Neural progenitor cell (in vitro differentiated cells): ENCODE measurements at regions not wholly inside any gene's neighbourhood (a gene's known extent, or its start where the extent isn't known, plus 50 kb on each side); places are given as distances from the start of the nearest gene placed in this dataset.

Experiments
- DNase-seq: peaks from one replicate; pipeline ENCODE4 v3.0.0-alpha.2; 2016; ENCODE audit warnings: low spot score
- H2AFZ ChIP-seq: fragments of 200-600 bp; sonication (generic); replicated peaks from 2 replicates; pipeline ENCODE4 v1.6.1; 2016; ENCODE audit warnings: antibody characterized with exemption
- H3F3A ChIP-seq: fragments of 200-600 bp; sonication (generic); 2 replicates; pipeline ENCODE4 v1.6.1; 2016; ENCODE audit warnings: antibody characterized with exemption, low read depth
- H3K27ac ChIP-seq: fragments of 200-600 bp; sonication (generic); 2 replicates; pipeline ENCODE4 v1.5.1; 2016; ENCODE audit warnings: mild to moderate bottlenecking
- H3K27me3 ChIP-seq: fragments of 200-600 bp; sonication (generic); 2 replicates; pipeline ENCODE4 v1.6.1; 2016; ENCODE audit warnings: mild to moderate bottlenecking, moderate library complexity
- H3K36me3 ChIP-seq: fragments of 200-600 bp; sonication (generic); 2 replicates; pipeline ENCODE4 v1.5.1; 2016
- H3K4me1 ChIP-seq: fragments of 200-600 bp; sonication (generic); 2 replicates; pipeline ENCODE4 v1.6.1; 2016; ENCODE audit warnings: mixed run types
- H3K4me2 ChIP-seq: fragments of 200-600 bp; sonication (generic); 2 replicates; pipeline ENCODE4 v1.6.1; 2016
- H3K4me3 ChIP-seq: fragments of 200-600 bp; sonication (generic); 2 replicates; pipeline ENCODE4 v1.5.1; 2016
- H3K79me2 ChIP-seq: fragments of 200-600 bp; sonication (generic); 2 replicates; pipeline ENCODE4 v1.6.1; 2016; ENCODE audit warnings: low read depth
- H3K9ac ChIP-seq: fragments of 200-600 bp; sonication (generic); 2 replicates; pipeline ENCODE4 v1.6.1; 2016
- H3K9me3 ChIP-seq: fragments of 200-600 bp; sonication (generic); 2 replicates; pipeline ENCODE4 v1.5.1; 2016; ENCODE audit warnings: low read depth
- H4K20me1 ChIP-seq: fragments of 200-600 bp; sonication (generic); 2 replicates; pipeline ENCODE4 v1.6.1; 2016; ENCODE audit warnings: low read depth
- H3K27ac Mint-ChIP-seq: 3 replicates; pipeline ENCODE4 v1.8.0; 2021; ENCODE audit warnings: mixed read lengths
- H3K27me3 Mint-ChIP-seq: 2 replicates; pipeline ENCODE4 v1.8.0; 2022; ENCODE audit warnings: low read depth, mild to moderate bottlenecking, inconsistent platforms, moderate library complexity, mixed read lengths; ENCODE audit not compliant: insufficient read depth
- H3K36me3 Mint-ChIP-seq: 3 replicates; pipeline ENCODE4 v1.8.0; 2021; ENCODE audit warnings: mixed read lengths
- H3K4me1 Mint-ChIP-seq: 3 replicates; pipeline ENCODE4 v1.8.0; 2021; ENCODE audit warnings: mixed read lengths
- H3K4me3 Mint-ChIP-seq: 3 replicates; pipeline ENCODE4 v1.8.0; 2021; ENCODE audit warnings: mild to moderate bottlenecking, moderate library complexity, mixed read lengths
- H3K9me3 Mint-ChIP-seq: 3 replicates; pipeline ENCODE4 v1.8.0; 2020; ENCODE audit warnings: mixed read lengths
- EZH2 ChIP-seq: fragments of 200-600 bp; sonication (generic); IDR thresholded peaks from 2 replicates; pipeline ENCODE4 v1.6.1; 2017; ENCODE audit warnings: antibody characterized with exemption, mild to moderate bottlenecking, moderate library complexity
- EZH2phosphoT487 ChIP-seq: fragments of 200-600 bp; sonication (generic); IDR thresholded peaks from 2 replicates; pipeline ENCODE4 v1.6.1; 2017; ENCODE audit warnings: antibody characterized with exemption
- TF ChIP-seq, protein P1 (sequence below): fragments of 200-600 bp; sonication (generic); IDR thresholded peaks from 2 replicates; pipeline ENCODE4 v1.5.1; 2017; ENCODE audit warnings: antibody characterized with exemption, mild to moderate bottlenecking

DNA sequence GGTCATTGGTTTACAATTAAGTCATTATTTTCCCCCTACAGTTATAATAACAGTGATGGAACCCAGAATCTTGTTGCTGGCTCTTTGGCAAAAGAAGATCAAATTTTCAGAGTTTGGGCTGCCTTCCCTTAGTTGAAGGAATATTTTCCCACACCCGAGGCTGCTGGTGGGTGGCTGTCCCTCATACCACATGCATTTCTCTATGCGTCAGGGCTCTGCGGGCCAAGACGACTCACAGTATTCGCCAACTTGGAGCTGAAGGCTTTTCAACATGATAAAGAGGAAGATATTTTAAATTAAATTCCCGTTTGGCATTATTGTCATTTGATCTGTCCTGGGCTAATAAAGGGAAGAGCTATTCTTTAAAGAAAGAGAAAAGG, 102.2 kb upstream of the SASH1 start:
- Histone ChIP-seq H4K20me1 (no peaks in the 10 kb centered on the region), H3K9me3 (no peaks in the 10 kb centered on the region), H2AFZ (no peak overlapping the region), H3K4me3 (no peak overlapping the region), H3K4me1 (no peaks in the 10 kb centered on the region), H3K79me2 (no peaks in the 10 kb centered on the region), H3K9ac (no peak overlapping the region), H3K27ac (no peak overlapping the region), H3K27me3 (no peaks in the 10 kb centered on the region), H3K36me3 (no peaks in the 10 kb centered on the region), H3F3A (no peaks in the 10 kb centered on the region), H3K4me2 (no peak overlapping the region)
- Mint-ChIP-seq H3K4me1 (peaks cover 12% of the 10 kb centered on the region), H3K36me3 (peaks cover 2% of the 10 kb centered on the region), H3K9me3 (no peaks in the 10 kb centered on the region), H3K4me3 (no peak overlapping the region), H3K27ac (no peak overlapping the region), H3K27me3 (peaks cover 2% of the 10 kb centered on the region)
- TF ChIP-seq EZH2 (no peak), EZH2phosphoT487 (no peak)
- TF ChIP-seq, protein P1, sequence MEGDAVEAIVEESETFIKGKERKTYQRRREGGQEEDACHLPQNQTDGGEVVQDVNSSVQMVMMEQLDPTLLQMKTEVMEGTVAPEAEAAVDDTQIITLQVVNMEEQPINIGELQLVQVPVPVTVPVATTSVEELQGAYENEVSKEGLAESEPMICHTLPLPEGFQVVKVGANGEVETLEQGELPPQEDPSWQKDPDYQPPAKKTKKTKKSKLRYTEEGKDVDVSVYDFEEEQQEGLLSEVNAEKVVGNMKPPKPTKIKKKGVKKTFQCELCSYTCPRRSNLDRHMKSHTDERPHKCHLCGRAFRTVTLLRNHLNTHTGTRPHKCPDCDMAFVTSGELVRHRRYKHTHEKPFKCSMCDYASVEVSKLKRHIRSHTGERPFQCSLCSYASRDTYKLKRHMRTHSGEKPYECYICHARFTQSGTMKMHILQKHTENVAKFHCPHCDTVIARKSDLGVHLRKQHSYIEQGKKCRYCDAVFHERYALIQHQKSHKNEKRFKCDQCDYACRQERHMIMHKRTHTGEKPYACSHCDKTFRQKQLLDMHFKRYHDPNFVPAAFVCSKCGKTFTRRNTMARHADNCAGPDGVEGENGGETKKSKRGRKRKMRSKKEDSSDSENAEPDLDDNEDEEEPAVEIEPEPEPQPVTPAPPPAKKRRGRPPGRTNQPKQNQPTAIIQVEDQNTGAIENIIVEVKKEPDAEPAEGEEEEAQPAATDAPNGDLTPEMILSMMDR, result no peak
- DNase-seq, result no peak

DNA sequence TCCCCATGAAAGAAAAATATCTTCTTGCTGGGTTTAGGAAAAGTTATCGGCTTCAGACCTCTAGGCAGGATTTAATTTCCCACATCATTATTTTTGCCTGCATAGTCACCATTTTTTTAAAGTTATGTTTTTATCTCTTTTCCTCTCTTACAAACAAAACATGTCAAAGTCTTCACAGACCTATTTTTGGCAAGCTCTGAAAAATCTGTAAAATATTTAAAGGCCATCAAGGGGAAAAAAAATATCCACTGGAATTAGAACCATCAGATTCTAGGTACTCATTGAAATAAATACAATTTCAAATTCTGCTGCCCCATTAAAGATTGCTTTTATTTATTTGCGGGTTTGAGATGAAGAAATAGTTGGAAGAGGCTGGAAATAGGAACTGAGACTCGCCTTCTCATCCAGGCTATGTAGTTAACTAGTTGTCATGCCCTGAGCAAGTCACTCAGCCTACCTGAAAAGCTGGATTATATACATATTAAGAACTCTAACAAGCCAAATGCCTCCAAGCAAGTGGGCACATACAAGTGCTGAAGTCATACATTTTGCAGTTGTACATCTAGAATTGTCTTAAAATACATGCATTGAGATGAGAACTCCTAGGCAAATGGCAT, 101.7 kb upstream of the SASH1 start:
- Mint-ChIP-seq H3K4me1 (peaks cover 12% of the 10 kb centered on the region), H3K36me3 (peaks cover 2% of the 10 kb centered on the region), H3K27me3 (peaks cover 2% of the 10 kb centered on the region), H3K27ac (no peak overlapping the region), H3K4me3 (no peak overlapping the region), H3K9me3 (no peaks in the 10 kb centered on the region)
- H4K20me1 ChIP-seq, result no peaks in the 10 kb centered on the region
- no peaks in the 10 kb centered on the region for H3K36me3 ChIP-seq
- no peaks in the 10 kb centered on the region for H3K9me3 ChIP-seq
- no peaks in the 10 kb centered on the region for H3K4me1 ChIP-seq
- no peaks in the 10 kb centered on the region for H3F3A ChIP-seq
- H3K4me2 ChIP-seq, result no peak overlapping the region
- H3K9ac ChIP-seq, result no peak overlapping the region
- TF ChIP-seq EZH2phosphoT487 (no peak), EZH2 (no peak)
- TF ChIP-seq, protein P1, result no peak
- no peak overlapping the region for H3K27ac ChIP-seq
- no peaks in the 10 kb centered on the region for H3K79me2 ChIP-seq
- H3K27me3 ChIP-seq, result no peaks in the 10 kb centered on the region
- no peak for DNase-seq
- no peak overlapping the region for H3K4me3 ChIP-seq
- no peak overlapping the region for H2AFZ ChIP-seq

DNA sequence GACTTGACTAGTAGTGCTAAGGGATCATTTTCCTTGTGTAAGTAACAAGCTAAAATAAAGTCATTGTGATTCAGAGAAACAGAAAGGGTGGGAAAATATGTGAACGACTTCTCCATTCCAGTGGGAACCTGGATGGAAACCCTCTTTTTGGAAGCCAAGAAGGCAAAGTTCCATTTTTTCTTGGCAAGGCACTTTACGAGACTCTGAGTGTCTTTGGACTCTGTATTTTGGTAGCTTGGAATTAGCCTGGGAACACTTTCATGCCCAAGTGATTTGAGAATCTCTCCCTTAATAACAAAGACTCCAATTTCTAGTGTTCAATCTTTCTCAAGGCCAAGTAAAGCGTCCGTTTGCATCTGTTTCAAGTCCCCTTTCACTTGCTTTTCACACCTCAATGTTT, 100.5 kb upstream of the SASH1 start:
- H3K4me2 ChIP-seq, result no peak overlapping the region
- H3K4me3 ChIP-seq, result no peak overlapping the region
- no peaks in the 10 kb centered on the region for H3K36me3 ChIP-seq
- no peak overlapping the region for H3K4me3 Mint-ChIP-seq
- no peaks in the 10 kb centered on the region for H3K27me3 ChIP-seq
- H3K9ac ChIP-seq, result no peak overlapping the region
- no peak overlapping the region for H2AFZ ChIP-seq
- H3K4me1 Mint-ChIP-seq, result peaks cover 12% of the 10 kb centered on the region
- peaks cover 2% of the 10 kb centered on the region for H3K27me3 Mint-ChIP-seq
- no peaks in the 10 kb centered on the region for H3K79me2 ChIP-seq
- H3K36me3 Mint-ChIP-seq, result peaks cover 2% of the 10 kb centered on the region
- H3K27ac ChIP-seq, result no peak overlapping the region
- DNase-seq, result no peak
- no peaks in the 10 kb centered on the region for H3F3A ChIP-seq
- TF ChIP-seq EZH2 (no peak), EZH2phosphoT487 (no peak)
- TF ChIP-seq, protein P1, result no peak
- no peaks in the 10 kb centered on the region for H4K20me1 ChIP-seq
- H3K9me3 Mint-ChIP-seq, result no peaks in the 10 kb centered on the region
- H3K9me3 ChIP-seq, result no peaks in the 10 kb centered on the region
- H3K27ac Mint-ChIP-seq, result no peak overlapping the region
- H3K4me1 ChIP-seq, result no peaks in the 10 kb centered on the region
